ENCODE measurements at regions not wholly inside any gene's neighbourhood (a gene's known extent, or its start where the extent isn't known, plus 50 kb on each side); places are given as distances from the start of the nearest gene placed in this dataset.

- Histone ChIP-seq H3K9me3 (ENCODE audit: control insufficient read depth, low read depth, low read length) (no peaks in the 10 kb centered on the region), H2BK12ac (ENCODE audit: insufficient read length, low read depth, low read length) (no peak overlapping the region), H3K4me1 (ENCODE audit: insufficient read depth, low read length) (no peaks in the 10 kb centered on the region), H2BK120ac (ENCODE audit: low read depth, low read length, poor library complexity, severe bottlenecking) (no peak overlapping the region), H3K79me2 (ENCODE audit: insufficient read depth, low read length) (no peaks in the 10 kb centered on the region), H3K23ac (ENCODE audit: insufficient read length, low read depth, low read length) (no peak overlapping the region), H4K8ac (replicated peaks; ENCODE audit: insufficient read length, low read depth, low read length) (no peak overlapping the region), H3K27ac (ENCODE audit: insufficient read length, low read depth, low read length) (no peak overlapping the region), H3K4me2 (ENCODE audit: insufficient read depth, insufficient read length, low read length) (no peak overlapping the region), H4K5ac (ENCODE audit: insufficient read length, low read depth, low read length) (no peak overlapping the region), H2AFZ (ENCODE audit: low read length) (peak overlapping the region; percentile 44), H3K56ac (ENCODE audit: insufficient read length, low read depth, low read length) (no peak overlapping the region), H3K79me1 (ENCODE audit: insufficient read depth, low read depth, low read length, poor library complexity, severe bottlenecking) (no peaks in the 10 kb centered on the region), H2BK20ac (ENCODE audit: low read depth, low read length, poor library complexity, severe bottlenecking) (no peak overlapping the region), H3K9ac (ENCODE audit: extremely low read depth, insufficient read length, low read length) (no peak overlapping the region), H4K91ac (ENCODE audit: insufficient read length, low read depth, low read length) (no peak overlapping the region), H3T11ph (ENCODE audit: low read length) (no peak overlapping the region), H3K27me3 (ENCODE audit: insufficient read depth, low read length) (no peaks in the 10 kb centered on the region), H3K23me2 (ENCODE audit: insufficient read length, low read depth, low read length, poor library complexity, severe bottlenecking) (no peaks in the 10 kb centered on the region), H4K20me1 (ENCODE audit: control insufficient read depth, insufficient read depth, insufficient read length) (no peaks in the 10 kb centered on the region), H2BK5ac (ENCODE audit: insufficient read length, low read length) (no peak overlapping the region), H3K14ac (ENCODE audit: insufficient read depth, low read length) (no peak overlapping the region), H2AK5ac (ENCODE audit: insufficient read length, low read length) (no peak overlapping the region), H2BK15ac (ENCODE audit: low read depth, low read length) (no peak overlapping the region), H3K4ac (ENCODE audit: low read depth, low read length) (no peak overlapping the region), H3K18ac (ENCODE audit: insufficient read length, low read depth, low read length) (no peak overlapping the region)
- H3K4me1 Mint-ChIP-seq, result peaks cover 16 to 18% of the 10 kb centered on the region in 2 experiments
- no peak overlapping the region for H3K4me3 Mint-ChIP-seq
- no peaks in the 10 kb centered on the region for H3K9me3 Mint-ChIP-seq
- no CpG with 5 or more reads among the region's 6 CpGs for WGBS (ENCODE audit: extremely low coverage, insufficient read length, low lambda C conversion rate)
- no peak for TF ChIP-seq CTCF (conservative IDR thresholded peaks at IDR 0.05)
- H3K27me3 Mint-ChIP-seq (ENCODE audit: low read depth), result no peaks in the 10 kb centered on the region
- DNase-seq, result no peak
- H3K27ac Mint-ChIP-seq, result no peak overlapping the region
- H3K36me3 Mint-ChIP-seq (ENCODE audit: insufficient read depth in 1 of 3, low read depth in 3 of 3), result no peaks in the 10 kb centered on the region
These were observed 59.6 kb upstream of the EDN1 start for GRCh38 chr6:12230523-12230922.
